NCI-H2171 treated with DMSO at 0.1 percent for 48 hours (cell line): ENCODE measurements at regions not wholly inside any gene's neighbourhood (a gene's known extent, or its start where the extent isn't known, plus 50 kb on each side); places are given as distances from the start of the nearest gene placed in this dataset.

Experiments used
- DNase-seq: peaks from one replicate; lab custom pipeline; 2025; lab: John Stamatoyannopoulos, UW

- no peak for DNase-seq
These were observed 1662.6 kb upstream of the SEL1L start for GRCh38 chr14:83196236-83196635.

GRCh38 chr14:83197271-83197670 is 1663.6 kb upstream of the SEL1L start:
- no peak for DNase-seq

GRCh38 chr14:83207550-83207949 is 1673.9 kb upstream of the SEL1L start:
- DNase-seq, result no peak

GRCh38 chr14:83208341-83208740 is 1674.7 kb upstream of the SEL1L start:
- DNase-seq, result no peak

- no peak for DNase-seq
These were observed 1683.8 kb upstream of the SEL1L start for GRCh38 chr14:83217492-83217891.

- no peak for DNase-seq
These were observed 1714.4 kb upstream of the SEL1L start for GRCh38 chr14:83247924-83248639.

- no peak for DNase-seq
These were observed 1717.7 kb upstream of the SEL1L start for GRCh38 chr14:83251402-83251801.

- no peak for DNase-seq
These were observed 1720.2 kb upstream of the SEL1L start for GRCh38 chr14:83253870-83254269.

GRCh38 chr14:83255015-83255726 is 1721.5 kb upstream of the SEL1L start:
- no peak for DNase-seq

- no peak for DNase-seq
These were observed 1722.1 kb upstream of the SEL1L start for GRCh38 chr14:83255727-83256090.

- DNase-seq, result no peak
These were observed 1724.1 kb upstream of the SEL1L start for GRCh38 chr14:83257466-83258439.

- no peak for DNase-seq
These were observed 1727.1 kb upstream of the SEL1L start for GRCh38 chr14:83260751-83261150.

- no peak for DNase-seq
These were observed 1735.9 kb upstream of the SEL1L start for GRCh38 chr14:83269583-83269982.

GRCh38 chr14:83271663-83272062 is 1738.0 kb upstream of the SEL1L start:
- DNase-seq, result no peak

- no peak for DNase-seq
These were observed 1747.1 kb upstream of the SEL1L start for GRCh38 chr14:83280719-83281118.

GRCh38 chr14:83282706-83283105 is 1749.1 kb upstream of the SEL1L start:
- DNase-seq, result no peak

GRCh38 chr14:83287300-83287699 is 1753.6 kb upstream of the SEL1L start:
- no peak for DNase-seq

GRCh38 chr14:83289390-83289789 is 1755.7 kb upstream of the SEL1L start:
- DNase-seq, result no peak

GRCh38 chr14:83289896-83290295 is 1756.2 kb upstream of the SEL1L start:
- no peak for DNase-seq

GRCh38 chr14:83290447-83290846 is 1756.8 kb upstream of the SEL1L start:
- no peak for DNase-seq

GRCh38 chr14:83291714-83292113 is 1758.1 kb upstream of the SEL1L start:
- no peak for DNase-seq

GRCh38 chr14:83294941-83295340 is 1761.3 kb upstream of the SEL1L start:
- no peak for DNase-seq

- no peak for DNase-seq
These were observed 1763.7 kb upstream of the SEL1L start for GRCh38 chr14:83297361-83297760.
